ENCODE measurements at regions not wholly inside any gene's neighbourhood (a gene's known extent, or its start where the extent isn't known, plus 50 kb on each side); places are given as distances from the start of the nearest gene placed in this dataset.
"Not testable (repeated sequence)": the region's sequence is repeated elsewhere in the genome, so short reads cannot be mapped to it uniquely, and the experiment has no call there.

DNA sequence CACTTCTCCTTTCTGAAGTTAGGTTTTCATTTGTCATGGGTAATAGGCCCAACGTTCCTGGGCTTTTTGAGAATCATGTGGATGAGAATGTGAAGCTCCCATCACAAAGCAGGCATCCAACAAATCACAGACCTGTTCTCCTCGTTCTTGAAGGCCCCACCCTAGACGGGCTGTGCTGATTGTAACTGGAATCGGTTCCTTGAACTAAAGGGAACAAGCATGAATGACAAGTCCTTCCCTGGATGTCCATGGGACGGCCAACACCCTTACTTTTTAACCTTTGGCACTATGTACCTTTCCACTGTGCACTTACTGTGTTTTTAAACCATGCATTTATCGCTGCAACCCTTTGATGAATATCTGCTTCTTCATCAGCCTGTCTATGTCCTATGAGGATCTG is 438.2 kb downstream of the CD83 start (continued):
- TF ChIP-seq ZNF621 (tag by site-specific recombination; IDR thresholded peaks at IDR 0.05) (no peak), ZNF311 (tag by site-specific recombination; IDR thresholded peaks at IDR 0.05; ENCODE audit: borderline replicate concordance) (no peak), ZNF24 (tag by site-specific recombination; IDR thresholded peaks at IDR 0.05) (no peak)

DNA sequence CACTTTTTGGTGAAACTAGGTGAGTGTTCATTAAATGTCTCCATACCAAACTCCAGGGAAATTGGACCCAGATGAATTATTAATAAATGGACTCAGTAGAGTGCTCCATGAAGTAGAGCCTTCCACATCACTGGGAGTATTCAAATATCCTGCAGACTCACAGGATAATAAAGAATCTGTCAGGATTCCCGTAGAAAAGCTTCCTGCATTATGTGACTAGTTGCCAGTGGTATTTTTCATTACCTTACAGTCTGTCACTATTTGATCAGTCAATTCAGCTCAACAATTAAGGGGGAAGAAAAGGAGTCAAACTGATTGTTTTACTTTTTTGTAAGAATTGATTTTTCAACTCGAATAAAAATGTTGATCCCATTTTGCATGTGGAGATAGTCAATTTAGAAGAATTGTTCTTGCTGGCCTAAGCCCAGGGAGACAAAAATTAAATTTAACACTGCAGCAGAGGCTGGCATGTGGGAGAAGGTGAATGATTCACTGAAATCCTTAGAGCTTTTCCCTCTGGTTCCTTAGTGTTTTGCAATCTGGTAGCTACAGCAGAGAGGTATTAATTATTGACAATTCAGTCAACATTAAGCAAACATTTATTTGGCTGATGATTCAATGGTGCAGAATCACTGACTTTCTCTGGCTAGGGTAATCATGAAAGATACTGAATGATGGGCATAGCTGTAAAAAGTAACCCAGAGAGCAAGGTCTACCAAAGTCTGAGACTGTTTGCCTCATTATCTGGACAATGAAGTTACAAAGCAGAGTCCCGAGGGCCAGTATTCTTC is 442.4 kb downstream of the CD83 start:
- ChIA-PET CTCF (interaction anchor here (0.6 kb wide), 1 partner anchor 23 kb away, joined by 4 read pairs; no protein-coding TSS in a partner anchor), POLR2A (interaction anchor here (0.6 kb wide), 1 partner anchor 138 kb away, joined by 5 read pairs; no protein-coding TSS in a partner anchor)
- Histone ChIP-seq H3K4me3 (ENCODE audit: low read depth, low read length) (no peak overlapping the region), H3K9me3 (ENCODE audit: control insufficient read depth, insufficient read depth, low read depth, low read length) (no peaks in the 10 kb centered on the region), H3K36me3 (ENCODE audit: control insufficient read depth in 2 of 2, insufficient read depth in 1 of 2, low read length in 2 of 2) (no peaks in the 10 kb centered on the region), H3K4me1 (ENCODE audit: control insufficient read depth, insufficient read depth, low read length) (no peaks in the 10 kb centered on the region), H3K27ac (ENCODE audit: extremely low read depth, low read depth, low read length) (no peak overlapping the region)
- no peak for TF ChIP-seq MYNN (tag by site-specific recombination; IDR thresholded peaks at IDR 0.05; ENCODE audit: borderline replicate concordance)

DNA sequence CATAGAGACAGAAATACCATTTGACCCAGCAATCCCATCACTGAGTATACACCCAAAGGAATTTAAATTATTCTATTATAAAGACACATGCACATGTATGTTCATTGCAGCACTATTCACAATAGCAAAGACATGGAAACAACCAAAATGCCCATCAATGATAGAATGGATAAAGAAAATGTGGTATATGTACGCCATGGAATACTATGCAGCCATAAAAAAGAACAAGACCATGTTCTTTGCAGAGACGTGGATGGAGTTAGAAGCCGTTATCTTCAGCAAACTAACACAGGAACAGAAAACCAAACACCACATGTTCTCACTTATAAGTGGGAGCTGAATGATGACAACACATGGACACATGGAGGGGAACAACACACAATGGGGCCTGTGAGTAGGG is 444.0 kb downstream of the CD83 start:
- CTCF ChIA-PET: interaction anchor here (1.0 kb wide), 1 partner anchor 17 kb away, joined by 3 read pairs; no protein-coding TSS in a partner anchor
- H3K36me3 ChIP-seq (ENCODE audit: control insufficient read depth in 2 of 2, insufficient read depth in 1 of 2, low read length in 2 of 2); H3K27ac ChIP-seq (ENCODE audit: extremely low read depth, low read depth, low read length); H3K4me1 ChIP-seq (ENCODE audit: control insufficient read depth, insufficient read depth, low read length); POLR2A ChIA-PET; H3K9me3 ChIP-seq (ENCODE audit: control insufficient read depth, insufficient read depth, low read depth, low read length); H3K4me3 ChIP-seq (ENCODE audit: low read depth, low read length): not testable (repeated sequence)
- 0 out of 2 replicates have a peak, but pooled peaks have one; percentile 50 for TF ChIP-seq ZNF146 (tag by site-specific recombination; IDR thresholded peaks at IDR 0.05)

DNA sequence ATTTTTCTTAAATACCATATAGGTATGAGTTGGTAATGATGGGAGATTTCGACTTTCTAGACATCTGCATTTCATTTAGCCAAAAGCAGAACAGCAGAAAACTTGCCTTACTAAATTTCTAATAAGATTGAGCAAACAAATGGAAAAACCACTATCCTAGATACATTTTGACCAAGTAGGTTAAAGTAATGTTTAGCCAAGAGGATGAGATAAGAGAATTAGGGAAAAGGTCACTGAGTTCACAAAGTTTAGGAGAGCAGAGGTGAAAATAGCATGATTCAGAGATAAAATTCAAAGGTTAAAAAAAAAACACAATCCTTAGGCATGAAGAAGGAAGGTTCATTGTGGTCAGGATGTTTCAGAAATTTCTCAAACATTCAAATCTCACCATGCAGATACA is 450.3 kb downstream of the CD83 start:
- TF ChIP-seq, protein P1, sequence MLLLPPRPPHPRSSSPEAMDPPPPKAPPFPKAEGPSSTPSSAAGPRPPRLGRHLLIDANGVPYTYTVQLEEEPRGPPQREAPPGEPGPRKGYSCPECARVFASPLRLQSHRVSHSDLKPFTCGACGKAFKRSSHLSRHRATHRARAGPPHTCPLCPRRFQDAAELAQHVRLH (tag by site-specific recombination; IDR thresholded peaks at IDR 0.05): no peak
- TF ChIP-seq, protein P2, sequence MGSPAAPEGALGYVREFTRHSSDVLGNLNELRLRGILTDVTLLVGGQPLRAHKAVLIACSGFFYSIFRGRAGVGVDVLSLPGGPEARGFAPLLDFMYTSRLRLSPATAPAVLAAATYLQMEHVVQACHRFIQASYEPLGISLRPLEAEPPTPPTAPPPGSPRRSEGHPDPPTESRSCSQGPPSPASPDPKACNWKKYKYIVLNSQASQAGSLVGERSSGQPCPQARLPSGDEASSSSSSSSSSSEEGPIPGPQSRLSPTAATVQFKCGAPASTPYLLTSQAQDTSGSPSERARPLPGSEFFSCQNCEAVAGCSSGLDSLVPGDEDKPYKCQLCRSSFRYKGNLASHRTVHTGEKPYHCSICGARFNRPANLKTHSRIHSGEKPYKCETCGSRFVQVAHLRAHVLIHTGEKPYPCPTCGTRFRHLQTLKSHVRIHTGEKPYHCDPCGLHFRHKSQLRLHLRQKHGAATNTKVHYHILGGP (tag by site-specific recombination; IDR thresholded peaks at IDR 0.05): no peak
- TF ChIP-seq ZNF747 (tag by site-specific recombination; IDR thresholded peaks at IDR 0.05) (no peak), ZNF701 (tag by site-specific recombination; IDR thresholded peaks at IDR 0.05) (no peak), GLI4 (tag by site-specific recombination; IDR thresholded peaks at IDR 0.05) (no peak), ZBTB17 (tag by site-specific recombination; IDR thresholded peaks at IDR 0.05) (no peak), ZNF37A (tag by site-specific recombination; IDR thresholded peaks at IDR 0.05) (no peak), ZNF239 (tag by site-specific recombination; IDR thresholded peaks at IDR 0.05) (no peak), ZNF174 (tag by site-specific recombination; IDR thresholded peaks at IDR 0.05) (no peak), MZF1 (tag by site-specific recombination; IDR thresholded peaks at IDR 0.05; ENCODE audit: borderline replicate concordance) (no peak), ZNF792 (tag by site-specific recombination; IDR thresholded peaks at IDR 0.05) (no peak)
- Histone ChIP-seq H3K9me3 (ENCODE audit: control insufficient read depth, insufficient read depth, low read depth, low read length) (no peaks in the 10 kb centered on the region), H3K27ac (ENCODE audit: extremely low read depth, low read depth, low read length) (no peak overlapping the region), H3K4me3 (ENCODE audit: low read depth, low read length) (no peak overlapping the region), H3K4me1 (ENCODE audit: control insufficient read depth, insufficient read depth, low read length) (no peaks in the 10 kb centered on the region; the same call in 1 of the 2 replicates), H3K36me3 (ENCODE audit: control insufficient read depth in 2 of 2, insufficient read depth in 1 of 2, low read length in 2 of 2) (no peaks in the 10 kb centered on the region)
- ChIA-PET POLR2A (no interaction called here), CTCF (interaction anchor here (1.0 kb wide), 1 partner anchor 359 kb away, joined by 3 read pairs; no protein-coding TSS in a partner anchor)
